ENCODE measurements at regions not wholly inside any gene's neighbourhood (a gene's known extent, or its start where the extent isn't known, plus 50 kb on each side); places are given as distances from the start of the nearest gene placed in this dataset.

DNA sequence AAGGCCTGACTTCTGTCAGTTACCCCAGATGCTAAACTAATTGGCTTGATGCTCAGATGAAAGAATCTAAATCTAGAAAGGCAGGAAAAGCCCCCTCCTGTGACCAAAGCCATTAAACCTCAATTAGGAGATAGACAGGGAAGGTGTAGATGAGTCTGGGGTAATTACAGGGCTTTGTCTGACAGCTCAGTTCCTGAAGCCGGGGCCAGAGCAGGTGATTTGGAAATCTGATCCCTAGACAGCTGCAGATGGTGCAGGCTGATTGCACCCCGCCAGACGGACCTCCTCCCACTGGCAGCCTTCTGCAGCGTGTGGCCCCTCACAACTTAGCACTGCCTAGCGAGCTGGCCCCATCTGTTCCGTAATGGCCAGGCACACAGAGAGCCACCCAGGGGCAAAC lies 395.1 kb downstream of the HLX start:
- Histone ChIP-seq H3K79me1 (ENCODE audit: low read length) (no peaks in the 10 kb centered on the region), H3K4me1 (ENCODE audit: control insufficient read depth in 1 of 2, insufficient read depth in 2 of 2, low read length in 2 of 2) (no peaks in the 10 kb centered on the region), H3K27me3 (ENCODE audit: insufficient read depth, low read length) (no peaks in the 10 kb centered on the region), H3K27ac (ENCODE audit: low read depth, low read length) (no peak overlapping the region), H3K18ac (ENCODE audit: low read length) (no peak overlapping the region), H3K23ac (ENCODE audit: low read length) (no peak overlapping the region), H2AK5ac (ENCODE audit: low read length) (no peak overlapping the region), H3K79me2 (ENCODE audit: control insufficient read depth, insufficient read depth, low read length, poor library complexity) (no peaks in the 10 kb centered on the region), H3K4me3 (ENCODE audit: low read depth, low read length) (no peak overlapping the region), H2BK120ac (ENCODE audit: insufficient read depth, low read length, poor library complexity) (no peak overlapping the region), H3K4me2 (ENCODE audit: low read length) (no peak overlapping the region), H3K4ac (ENCODE audit: low read depth, low read length) (no peak overlapping the region), H3K36me3 (ENCODE audit: control insufficient read depth in 1 of 2, insufficient read depth in 2 of 2, low read length in 2 of 2) (no peaks in the 10 kb centered on the region), H3K9me3 (ENCODE audit: insufficient read depth, low read depth, low read length) (no peaks in the 10 kb centered on the region), H3K14ac (ENCODE audit: low read length) (no peak overlapping the region), H4K12ac (ENCODE audit: low read depth, low read length) (no peak overlapping the region), H3K9ac (ENCODE audit: low read length) (no peak overlapping the region), H2BK5ac (ENCODE audit: low read depth, low read length, poor library complexity) (no peak overlapping the region), H2AFZ (ENCODE audit: insufficient read depth, low read length, poor library complexity) (no peak overlapping the region), H4K8ac (ENCODE audit: low read depth, low read length) (no peak overlapping the region), H2BK12ac (ENCODE audit: low read length) (no peak overlapping the region), H4K91ac (ENCODE audit: low read depth, low read length) (no peak overlapping the region)
- WGBS (ENCODE audit: extremely low coverage, insufficient coverage, insufficient read length), result no CpG with 5 or more reads among the region's 6 CpGs
- DNase-seq, result no peak

DNA sequence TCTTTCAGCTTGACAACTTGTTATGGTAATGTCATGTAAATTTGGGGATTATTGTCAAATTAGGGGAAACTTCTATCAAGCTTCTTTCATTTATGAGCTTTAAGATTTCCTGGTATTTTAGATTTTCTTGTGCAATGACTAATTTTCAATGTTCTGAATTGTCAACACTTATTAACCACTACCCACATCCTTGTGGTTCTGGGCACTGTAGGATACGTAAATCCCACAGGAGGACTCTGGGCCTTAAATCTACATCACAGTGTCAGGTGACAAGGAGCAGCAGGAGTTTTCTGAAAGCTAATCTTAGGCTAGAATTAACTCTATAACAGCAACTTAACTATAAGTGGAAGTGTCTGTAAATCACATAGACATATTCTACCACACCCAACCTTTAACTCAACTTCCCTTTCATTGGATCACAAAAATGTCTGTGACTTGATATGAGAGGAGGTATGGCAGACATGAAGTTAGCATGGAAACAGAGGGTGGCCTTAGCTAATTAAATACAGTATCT lies 397.7 kb downstream of the HLX start:
- no CpG with 5 or more reads among the region's 1 CpG for whole genome bisulfite sequencing (ENCODE audit: extremely low coverage, insufficient coverage, insufficient read length)
- no peak for DNase-seq

DNA sequence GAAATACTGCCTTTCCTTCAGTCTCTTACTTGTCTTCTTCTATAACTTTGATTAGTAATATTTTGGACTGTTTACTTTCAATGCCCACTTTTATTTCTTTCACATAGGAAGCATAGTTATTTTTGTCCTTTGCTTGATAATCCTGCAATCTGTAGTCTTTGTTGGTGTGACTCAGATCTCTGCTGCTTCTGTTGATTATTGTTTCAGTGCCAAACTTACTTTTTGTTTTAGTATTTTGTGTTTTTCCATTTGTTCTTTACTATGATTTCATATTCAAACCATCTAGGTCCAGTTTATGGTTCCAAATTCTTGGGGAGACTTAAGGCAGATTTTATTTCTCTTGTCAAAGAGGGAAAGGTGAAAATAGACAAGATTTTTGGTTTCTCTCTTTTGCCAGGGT lies 399.9 kb downstream of the HLX start:
- Histone ChIP-seq H3K14ac (ENCODE audit: low read length) (no peak overlapping the region), H3K23ac (ENCODE audit: low read length) (no peak overlapping the region)

More for the DNA sequence above, 397.7 kb downstream of the HLX start:
- H3K79me1 ChIP-seq (ENCODE audit: low read length), result no peaks in the 10 kb centered on the region
- H3K4me2 ChIP-seq (ENCODE audit: low read length), result no peak overlapping the region
- no peaks in the 10 kb centered on the region for H3K36me3 ChIP-seq (ENCODE audit: control insufficient read depth in 1 of 2, insufficient read depth in 2 of 2, low read length in 2 of 2)
- no peak overlapping the region for H3K4me3 ChIP-seq (ENCODE audit: low read depth, low read length)
- H2AK5ac ChIP-seq (ENCODE audit: low read length), result no peak overlapping the region
- no peak overlapping the region for H3K18ac ChIP-seq (ENCODE audit: low read length)
- H3K4ac ChIP-seq (ENCODE audit: low read depth, low read length), result no peak overlapping the region
- no peak overlapping the region for H3K9ac ChIP-seq (ENCODE audit: low read length)
- H3K23ac ChIP-seq (ENCODE audit: low read length), result no peak overlapping the region
- H2BK120ac ChIP-seq (ENCODE audit: insufficient read depth, low read length, poor library complexity), result no peak overlapping the region
- H2BK5ac ChIP-seq (ENCODE audit: low read depth, low read length, poor library complexity), result no peak overlapping the region
- no peak overlapping the region for H4K12ac ChIP-seq (ENCODE audit: low read depth, low read length)
- H3K4me1 ChIP-seq (ENCODE audit: control insufficient read depth in 1 of 2, insufficient read depth in 2 of 2, low read length in 2 of 2), result no peaks in the 10 kb centered on the region
- no peaks in the 10 kb centered on the region for H3K27me3 ChIP-seq (ENCODE audit: insufficient read depth, low read length)
- no peaks in the 10 kb centered on the region for H3K79me2 ChIP-seq (ENCODE audit: control insufficient read depth, insufficient read depth, low read length, poor library complexity)
- no peak overlapping the region for H4K8ac ChIP-seq (ENCODE audit: low read depth, low read length)
- no peak overlapping the region for H2AFZ ChIP-seq (ENCODE audit: insufficient read depth, low read length, poor library complexity)
- H3K14ac ChIP-seq (ENCODE audit: low read length), result no peak overlapping the region
- H2BK12ac ChIP-seq (ENCODE audit: low read length), result no peak overlapping the region
- no peak overlapping the region for H3K27ac ChIP-seq (ENCODE audit: low read depth, low read length)
- H4K91ac ChIP-seq (ENCODE audit: low read depth, low read length), result no peak overlapping the region
- no peaks in the 10 kb centered on the region for H3K9me3 ChIP-seq (ENCODE audit: insufficient read depth, low read depth, low read length)

DNA sequence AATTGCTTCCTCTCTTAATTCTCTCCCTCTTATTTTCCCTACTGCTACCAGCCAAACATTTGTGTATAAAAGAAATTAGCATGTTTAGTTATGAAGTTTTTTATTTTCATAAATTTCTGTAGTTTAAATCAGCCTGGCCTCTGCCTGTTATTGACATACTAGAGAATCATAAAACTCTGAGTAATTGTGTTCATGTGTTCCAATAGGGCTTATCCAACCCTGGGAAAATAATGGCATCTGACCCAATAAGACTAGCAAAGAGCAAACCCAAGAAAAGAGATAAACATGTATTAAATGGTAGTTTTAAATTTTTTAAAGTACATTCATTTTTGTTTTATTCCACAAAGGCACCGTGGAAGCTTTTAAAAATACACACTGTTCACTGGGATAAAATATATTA lies 404.3 kb downstream of the HLX start:
- Histone ChIP-seq H3K23ac (ENCODE audit: low read length) (no peak overlapping the region), H4K91ac (ENCODE audit: low read depth, low read length) (no peak overlapping the region), H3K4me3 (ENCODE audit: low read depth, low read length) (no peak overlapping the region), H3K79me1 (ENCODE audit: low read length) (no peaks in the 10 kb centered on the region), H3K14ac (ENCODE audit: low read length) (no peak overlapping the region), H3K36me3 (ENCODE audit: control insufficient read depth in 1 of 2, insufficient read depth in 2 of 2, low read length in 2 of 2) (no peaks in the 10 kb centered on the region), H3K27ac (ENCODE audit: low read depth, low read length) (no peak overlapping the region), H3K4me2 (ENCODE audit: low read length) (no peak overlapping the region), H3K4me1 (ENCODE audit: control insufficient read depth in 1 of 2, insufficient read depth in 2 of 2, low read length in 2 of 2) (no peaks in the 10 kb centered on the region), H3K18ac (ENCODE audit: low read length) (no peak overlapping the region), H2BK12ac (ENCODE audit: low read length) (no peak overlapping the region), H4K8ac (ENCODE audit: low read depth, low read length) (no peak overlapping the region), H2AFZ (ENCODE audit: insufficient read depth, low read length, poor library complexity) (no peak overlapping the region), H2BK120ac (ENCODE audit: insufficient read depth, low read length, poor library complexity) (no peak overlapping the region), H2AK5ac (ENCODE audit: low read length) (no peak overlapping the region), H4K12ac (ENCODE audit: low read depth, low read length) (no peak overlapping the region), H3K9ac (ENCODE audit: low read length) (no peak overlapping the region), H3K79me2 (ENCODE audit: control insufficient read depth, insufficient read depth, low read length, poor library complexity) (no peaks in the 10 kb centered on the region), H2BK5ac (ENCODE audit: low read depth, low read length, poor library complexity) (no peak overlapping the region), H3K9me3 (ENCODE audit: insufficient read depth, low read depth, low read length) (no peaks in the 10 kb centered on the region), H3K27me3 (ENCODE audit: insufficient read depth, low read length) (no peaks in the 10 kb centered on the region), H3K4ac (ENCODE audit: low read depth, low read length) (no peak overlapping the region)
- no peak for DNase-seq
- no CpG with 5 or more reads among the region's 1 CpG for WGBS (ENCODE audit: extremely low coverage, insufficient coverage, insufficient read length)

More for the DNA sequence above, 399.9 kb downstream of the HLX start:
- Histone ChIP-seq H3K79me1 (ENCODE audit: low read length) (no peaks in the 10 kb centered on the region), H3K4ac (ENCODE audit: low read depth, low read length) (no peak overlapping the region), H3K79me2 (ENCODE audit: control insufficient read depth, insufficient read depth, low read length, poor library complexity) (no peaks in the 10 kb centered on the region), H3K27ac (ENCODE audit: low read depth, low read length) (no peak overlapping the region), H2BK12ac (ENCODE audit: low read length) (no peak overlapping the region), H2AFZ (ENCODE audit: insufficient read depth, low read length, poor library complexity) (no peak overlapping the region), H3K4me2 (ENCODE audit: low read length) (no peak overlapping the region), H3K9ac (ENCODE audit: low read length) (no peak overlapping the region), H2BK5ac (ENCODE audit: low read depth, low read length, poor library complexity) (no peak overlapping the region), H3K36me3 (ENCODE audit: control insufficient read depth in 1 of 2, insufficient read depth in 2 of 2, low read length in 2 of 2) (no peaks in the 10 kb centered on the region), H4K91ac (ENCODE audit: low read depth, low read length) (no peak overlapping the region), H3K4me1 (ENCODE audit: control insufficient read depth in 1 of 2, insufficient read depth in 2 of 2, low read length in 2 of 2) (no peaks in the 10 kb centered on the region), H4K8ac (ENCODE audit: low read depth, low read length) (no peak overlapping the region), H2BK120ac (ENCODE audit: insufficient read depth, low read length, poor library complexity) (no peak overlapping the region), H3K27me3 (ENCODE audit: insufficient read depth, low read length) (no peaks in the 10 kb centered on the region), H3K4me3 (ENCODE audit: low read depth, low read length) (no peak overlapping the region), H3K9me3 (ENCODE audit: insufficient read depth, low read depth, low read length) (no peaks in the 10 kb centered on the region), H2AK5ac (ENCODE audit: low read length) (no peak overlapping the region), H4K12ac (ENCODE audit: low read depth, low read length) (no peak overlapping the region), H3K18ac (ENCODE audit: low read length) (no peak overlapping the region)
- no peak for DNase-seq

Measured in trophoblast cell (in vitro differentiated cells and primary cell).